Activated T-cell treated with anti-CD3 and anti-CD28 coated beads, Interleukin-2, amount 50 U/mL, for 4 hours (primary cell): ENCODE measurements at regions not wholly inside any gene's neighbourhood (a gene's known extent, or its start where the extent isn't known, plus 50 kb on each side); places are given as distances from the start of the nearest gene placed in this dataset.

Source experiments
- ATAC-seq, 2 donors: fragments of 200-7000 bp; cut with Tn5 transposase; one replicate each; pipeline ENCODE4 v1.10.0; 2021
- DNase-seq: peaks from one replicate; pipeline ENCODE4 v3.0.0-alpha.2; 2020
- H3K27me3 Mint-ChIP-seq: one replicate; pipeline ENCODE4 v1.8.0; 2021; ENCODE audit warnings: low read depth, mixed read lengths
- H3K36me3 Mint-ChIP-seq: one replicate; pipeline ENCODE4 v1.8.0; 2022; ENCODE audit warnings: mixed read lengths; ENCODE audit not compliant: insufficient read depth
- H3K4me1 Mint-ChIP-seq: one replicate; pipeline ENCODE4 v1.8.0; 2021; ENCODE audit warnings: low read depth, mixed read lengths
- H3K4me3 Mint-ChIP-seq: one replicate; pipeline ENCODE4 v1.8.0; 2021; ENCODE audit warnings: mild to moderate bottlenecking, moderate library complexity, mixed read lengths
- H3K9me3 Mint-ChIP-seq: one replicate; pipeline ENCODE4 v1.8.0; 2021; ENCODE audit warnings: mixed read lengths

GRCh38 chr16:85418978-85419491 is 194.1 kb upstream of the GSE1 start:
- no peak for DNase-seq
- H3K4me1 Mint-ChIP-seq, result peaks cover 2% of the 10 kb centered on the region

GRCh38 chr16:85419503-85420408 is 193.4 kb upstream of the GSE1 start:
- H3K9me3 Mint-ChIP-seq, result no peaks in the 10 kb centered on the region
- peaks cover 7% of the 10 kb centered on the region for H3K27me3 Mint-ChIP-seq
- no peak overlapping the region for H3K4me3 Mint-ChIP-seq
- no peaks in the 10 kb centered on the region for H3K36me3 Mint-ChIP-seq
- ATAC-seq (no peak), DNase-seq (no peak)
- no peaks in the 10 kb centered on the region for H3K4me1 Mint-ChIP-seq

More at GRCh38 chr16:85418978-85419491, 194.1 kb upstream of the GSE1 start:
- Mint-ChIP-seq H3K27me3 (peaks cover 7% of the 10 kb centered on the region), H3K9me3 (no peaks in the 10 kb centered on the region), H3K36me3 (no peaks in the 10 kb centered on the region), H3K4me3 (no peak overlapping the region)
- no peak for ATAC-seq

- no peak overlapping the region for H3K4me3 Mint-ChIP-seq
- no peaks in the 10 kb centered on the region for H3K4me1 Mint-ChIP-seq
- ATAC-seq (peak; percentile 73 to 78), DNase-seq (peak; percentile 68)
- peaks cover 7% of the 10 kb centered on the region for H3K27me3 Mint-ChIP-seq
- no peaks in the 10 kb centered on the region for H3K36me3 Mint-ChIP-seq
- H3K9me3 Mint-ChIP-seq, result no peaks in the 10 kb centered on the region
Observed at GRCh38 chr16:85420501-85421337, 192.4 kb upstream of the GSE1 start.

DNA sequence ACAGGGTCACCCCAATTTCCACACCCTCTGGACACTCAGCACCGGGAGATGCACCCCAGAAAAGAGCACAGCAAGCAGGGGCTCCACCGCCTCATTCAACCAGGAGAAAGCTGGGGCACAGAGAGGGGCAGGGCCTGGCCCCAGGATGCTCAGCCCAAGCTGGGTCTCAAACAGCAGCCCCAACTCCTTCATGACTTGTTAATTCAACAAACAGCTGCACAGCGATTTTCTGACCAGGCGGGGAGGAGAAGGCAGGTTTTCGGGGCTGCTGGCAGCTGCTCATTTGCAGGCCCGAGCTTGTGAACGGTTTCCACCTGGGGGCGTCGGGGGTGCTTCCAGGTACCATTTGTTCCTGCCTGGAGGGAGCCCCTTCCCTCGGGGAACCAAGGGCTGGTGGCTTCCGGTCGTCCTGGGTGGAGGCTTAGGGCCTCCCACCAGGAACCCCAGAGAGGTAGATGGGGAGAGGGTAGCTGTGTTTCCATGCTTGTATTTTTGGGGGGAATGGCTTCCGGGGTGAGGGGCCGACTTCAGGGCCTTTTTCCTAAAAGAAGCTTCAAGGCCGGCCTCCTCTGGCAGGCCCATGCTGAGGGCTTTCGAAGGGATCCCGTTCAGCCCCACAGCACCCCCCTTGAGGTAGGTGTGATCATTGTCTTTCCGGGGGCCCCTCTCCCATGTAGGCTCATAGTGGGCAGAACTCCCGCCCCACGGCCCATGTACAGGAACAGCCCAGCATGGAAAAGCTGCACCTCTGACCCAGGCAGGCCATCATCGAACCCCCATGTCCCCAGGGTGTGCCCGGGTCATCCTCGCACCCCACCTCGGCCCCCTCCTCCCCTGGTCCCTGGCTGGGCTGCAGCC is 191.6 kb upstream of the GSE1 start:
- Mint-ChIP-seq H3K36me3 (no peaks in the 10 kb centered on the region), H3K9me3 (no peaks in the 10 kb centered on the region), H3K27me3 (peaks cover 10% of the 10 kb centered on the region), H3K4me1 (no peaks in the 10 kb centered on the region), H3K4me3 (no peak overlapping the region)
- DNase-seq (no peak), ATAC-seq (no peak)

- ATAC-seq, result no peak
- Mint-ChIP-seq H3K4me1 (no peaks in the 10 kb centered on the region), H3K27me3 (peaks cover 10% of the 10 kb centered on the region), H3K9me3 (no peaks in the 10 kb centered on the region), H3K4me3 (no peak overlapping the region), H3K36me3 (no peaks in the 10 kb centered on the region)
- no peak for DNase-seq
Observed at GRCh38 chr16:85422196-85422631, 190.9 kb upstream of the GSE1 start.

GRCh38 chr16:85422632-85423550 is 190.2 kb upstream of the GSE1 start:
- no peak overlapping the region for H3K4me3 Mint-ChIP-seq
- ATAC-seq, result no peak

DNA sequence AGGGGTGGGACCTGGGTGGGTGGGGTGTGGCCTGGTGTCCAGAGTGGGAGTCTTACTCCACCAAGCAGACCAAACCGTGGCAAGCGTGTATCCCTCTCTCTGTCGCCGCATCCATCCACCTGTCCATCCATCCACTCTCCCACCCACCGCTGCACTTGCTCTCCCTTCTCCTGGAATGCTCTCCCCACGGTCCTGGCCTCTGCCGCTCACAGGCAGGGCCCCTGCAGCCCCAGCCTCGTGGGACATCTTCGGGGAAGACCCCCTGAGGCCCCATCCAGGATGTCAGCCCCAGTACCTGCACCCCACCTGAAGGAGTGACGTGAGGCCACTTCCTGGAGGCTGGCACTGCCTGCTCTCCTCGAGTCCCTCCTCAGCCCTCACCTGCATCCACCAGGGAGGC is 189.5 kb upstream of the GSE1 start:
- Mint-ChIP-seq H3K4me1 (no peaks in the 10 kb centered on the region), H3K4me3 (no peak overlapping the region), H3K27me3 (peaks cover 9% of the 10 kb centered on the region), H3K36me3 (no peaks in the 10 kb centered on the region), H3K9me3 (no peaks in the 10 kb centered on the region)
- DNase-seq (no peak), ATAC-seq (no peak)

More at GRCh38 chr16:85422632-85423550, 190.2 kb upstream of the GSE1 start:
- Mint-ChIP-seq H3K4me1 (no peaks in the 10 kb centered on the region), H3K36me3 (no peaks in the 10 kb centered on the region), H3K27me3 (peaks cover 10% of the 10 kb centered on the region), H3K9me3 (no peaks in the 10 kb centered on the region)
- DNase-seq, result no peak

DNA sequence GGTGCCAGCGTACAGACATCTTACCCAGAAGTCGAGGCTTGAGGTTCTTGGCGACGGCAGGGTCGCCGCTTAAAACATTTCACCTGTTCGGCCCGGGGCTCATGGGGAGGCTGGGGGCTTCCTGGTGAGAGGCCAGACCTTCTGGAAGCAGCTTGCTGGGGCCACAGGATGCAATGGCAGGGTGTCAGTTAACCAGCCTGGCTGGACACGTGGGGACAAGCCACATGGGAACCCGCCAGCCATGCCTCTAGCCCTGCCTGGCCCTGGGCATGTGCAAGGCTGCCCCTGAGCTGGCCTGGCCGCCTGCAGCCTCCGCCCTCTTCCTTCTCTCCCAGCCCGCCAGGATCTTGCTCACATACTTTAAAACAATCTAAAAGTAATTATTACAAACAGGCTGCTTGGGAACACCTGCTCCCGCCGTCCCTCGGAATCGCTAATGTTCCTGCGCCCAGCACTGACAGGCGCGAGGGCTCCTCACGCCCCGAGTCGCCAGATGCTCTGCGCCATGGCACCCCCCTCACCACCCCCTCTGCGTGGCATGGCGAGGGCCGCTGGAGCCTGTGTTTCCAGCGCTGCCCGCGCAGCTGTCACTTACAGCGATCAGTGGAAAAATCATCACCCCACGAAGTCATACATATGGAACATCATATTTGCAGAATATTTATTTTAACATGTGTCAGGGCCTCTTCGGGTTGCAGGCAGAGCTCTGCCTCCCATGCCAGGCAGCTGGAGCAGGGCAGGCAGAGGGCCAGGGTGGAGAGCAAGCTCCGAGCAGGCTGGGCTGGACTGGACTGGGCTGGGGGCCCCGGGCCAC is 188.7 kb upstream of the GSE1 start:
- H3K4me1 Mint-ChIP-seq, result no peaks in the 10 kb centered on the region
- no peak for DNase-seq
- H3K9me3 Mint-ChIP-seq, result no peaks in the 10 kb centered on the region
- ATAC-seq, result no peak
- H3K27me3 Mint-ChIP-seq, result peaks cover 7% of the 10 kb centered on the region
- H3K36me3 Mint-ChIP-seq, result no peaks in the 10 kb centered on the region
- H3K4me3 Mint-ChIP-seq, result no peak overlapping the region

DNA sequence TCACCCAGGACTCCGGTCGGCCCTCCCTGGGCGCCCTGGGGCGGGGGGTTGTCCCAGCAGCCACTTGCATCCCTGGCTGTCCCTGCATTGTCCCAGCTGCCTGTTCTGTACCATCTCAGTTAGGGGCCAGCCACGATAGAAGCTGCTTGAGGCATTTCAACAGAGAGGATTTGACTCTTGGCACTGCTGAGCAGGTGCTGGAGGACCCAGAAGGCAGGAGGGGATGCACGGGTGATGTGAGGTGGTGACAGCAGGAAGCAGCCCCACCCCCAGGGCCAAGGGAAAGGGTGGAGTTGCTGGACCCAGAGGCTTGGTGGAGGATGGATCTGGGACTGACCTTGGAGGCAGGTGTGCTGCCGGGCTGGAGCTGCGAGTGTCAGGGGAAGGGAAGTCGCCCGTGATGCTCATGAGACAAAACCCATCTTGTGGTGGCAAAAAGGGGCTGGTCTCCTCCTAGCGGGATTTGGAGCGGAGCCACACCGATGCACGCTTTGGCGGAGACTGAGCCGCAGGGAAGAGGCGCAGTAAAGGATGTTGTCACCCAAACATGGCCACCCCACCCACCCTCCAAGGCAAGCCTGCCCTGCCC is 188.0 kb upstream of the GSE1 start:
- ATAC-seq, result no peak
- Mint-ChIP-seq H3K9me3 (no peaks in the 10 kb centered on the region), H3K36me3 (no peaks in the 10 kb centered on the region), H3K4me1 (no peaks in the 10 kb centered on the region), H3K27me3 (peaks cover 9% of the 10 kb centered on the region), H3K4me3 (no peak overlapping the region)
- no peak for DNase-seq

DNA sequence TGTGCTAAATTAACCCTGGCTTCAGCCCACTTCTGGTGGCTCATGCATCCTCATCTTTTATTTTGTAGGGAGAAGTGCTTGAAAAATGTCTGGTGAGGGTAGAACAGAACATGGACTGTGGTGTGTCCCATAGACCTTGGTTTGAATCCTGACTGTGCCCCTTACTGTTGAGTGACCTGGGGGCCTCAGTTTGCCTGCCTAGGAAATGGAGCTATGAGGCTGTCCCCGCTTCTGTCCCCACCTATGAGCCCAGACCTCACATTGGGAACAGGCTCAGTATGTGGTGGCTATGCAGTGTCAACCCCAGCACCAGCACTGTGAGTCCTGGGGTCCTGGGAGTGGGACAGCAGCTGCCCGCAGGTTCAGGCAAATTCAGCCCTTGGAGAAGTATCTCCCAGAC is 186.3 kb upstream of the GSE1 start:
- Mint-ChIP-seq H3K27me3 (peaks cover 6% of the 10 kb centered on the region), H3K4me1 (no peaks in the 10 kb centered on the region)
- no peak for DNase-seq

GRCh38 chr16:85428168-85428898 is 184.8 kb upstream of the GSE1 start:
- Mint-ChIP-seq H3K9me3 (no peaks in the 10 kb centered on the region), H3K4me3 (no peak overlapping the region), H3K4me1 (no peaks in the 10 kb centered on the region), H3K27me3 (peaks cover 6% of the 10 kb centered on the region), H3K36me3 (no peaks in the 10 kb centered on the region)
- peak; percentile 30 for DNase-seq
- peak; percentile 56 to 84 for ATAC-seq

More for the DNA sequence above, 186.3 kb upstream of the GSE1 start:
- Mint-ChIP-seq H3K36me3 (no peaks in the 10 kb centered on the region), H3K9me3 (no peaks in the 10 kb centered on the region), H3K4me3 (no peak overlapping the region)
- no peak for ATAC-seq
